ENCODE measurements at regions not wholly inside any gene's neighbourhood (a gene's known extent, or its start where the extent isn't known, plus 50 kb on each side); places are given as distances from the start of the nearest gene placed in this dataset.

GRCh38 chr10:133001114-133001513, 58.7 kb upstream of the CFAP46 start:
- TF ChIP-seq CTCF (IDR thresholded peaks at IDR 0.05) (no peak), POLR2A (IDR thresholded peaks at IDR 0.05) (no peak)
